DMS153 treated with DMSO at 0.1 percent for 48 hours (cell line): ENCODE measurements at regions not wholly inside any gene's neighbourhood (a gene's known extent, or its start where the extent isn't known, plus 50 kb on each side); places are given as distances from the start of the nearest gene placed in this dataset.
A peak's percentile ranks its signal among the peaks of the same experiment; 100 is the strongest.
"Not testable (repeated sequence)": the region's sequence is repeated elsewhere in the genome, so short reads cannot be mapped to it uniquely, and the experiment has no call there.

Experiments used
- DNase-seq: peaks from one replicate; lab custom pipeline; 2025; ENCODE audit not compliant: unreplicated experiment; lab: John Stamatoyannopoulos, UW

DNA sequence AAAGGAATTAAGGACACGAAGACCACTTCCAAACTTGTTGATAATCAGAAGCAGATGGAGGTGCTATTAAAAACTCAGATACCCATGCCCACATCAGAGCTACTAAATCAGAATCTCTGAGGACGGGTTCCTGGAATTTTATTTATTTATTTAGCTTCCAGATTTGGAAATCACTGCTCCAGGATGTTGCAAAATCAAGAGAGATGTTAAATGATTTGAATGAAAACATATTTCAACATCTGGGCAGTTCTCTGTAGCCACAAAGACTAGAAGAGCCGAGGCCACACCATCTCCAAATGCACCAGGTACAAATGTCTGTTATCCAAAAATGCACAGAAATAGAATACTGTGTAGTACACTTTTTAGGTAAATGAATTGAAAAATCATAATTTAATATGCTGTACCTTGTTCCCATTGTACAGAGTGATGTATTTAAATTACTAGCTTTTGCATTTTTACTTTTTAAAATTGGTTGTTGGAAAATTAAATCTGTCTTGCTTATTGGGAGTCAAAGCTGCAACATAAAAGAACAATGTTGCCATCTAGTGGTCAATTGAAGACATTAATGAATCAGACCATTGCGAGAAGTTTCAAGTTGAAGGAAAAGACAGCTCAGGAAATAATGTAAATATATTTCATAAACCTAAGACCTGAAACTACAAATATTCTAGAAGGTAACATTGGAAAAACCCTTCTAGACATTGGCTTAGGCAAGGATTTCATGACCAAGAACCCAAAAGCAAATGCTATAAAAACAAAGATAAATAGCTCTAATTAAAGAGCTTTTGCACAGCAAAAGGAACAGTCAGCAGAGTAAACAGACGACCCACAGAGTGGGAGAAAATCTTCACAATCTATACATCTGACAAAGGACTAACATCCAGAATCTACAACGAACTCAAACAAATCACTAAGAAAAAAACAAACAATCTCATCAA, 151.3 kb upstream of the TTC29 start:
- peak; percentile 21 for DNase-seq

DNA sequence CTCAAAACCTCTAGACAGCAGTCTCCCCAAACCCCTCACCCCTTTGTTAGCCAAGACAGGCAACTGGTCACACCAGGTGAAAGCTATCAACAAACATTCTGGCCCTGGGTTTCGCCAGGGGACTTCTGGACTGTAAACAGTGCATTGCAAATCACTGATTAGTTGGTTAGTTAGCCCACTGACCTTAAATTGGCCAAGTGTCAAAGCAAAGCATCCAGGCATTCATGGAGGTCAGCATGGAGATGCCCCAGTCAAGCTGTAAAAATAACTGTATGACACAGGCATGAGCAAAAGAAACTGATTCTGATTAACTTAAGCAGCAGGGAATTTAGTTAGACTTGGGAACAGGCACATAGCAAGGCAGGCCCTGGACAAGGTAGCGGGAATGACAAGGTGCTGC, 156.0 kb upstream of the TTC29 start:
- no peak for DNase-seq

DNA sequence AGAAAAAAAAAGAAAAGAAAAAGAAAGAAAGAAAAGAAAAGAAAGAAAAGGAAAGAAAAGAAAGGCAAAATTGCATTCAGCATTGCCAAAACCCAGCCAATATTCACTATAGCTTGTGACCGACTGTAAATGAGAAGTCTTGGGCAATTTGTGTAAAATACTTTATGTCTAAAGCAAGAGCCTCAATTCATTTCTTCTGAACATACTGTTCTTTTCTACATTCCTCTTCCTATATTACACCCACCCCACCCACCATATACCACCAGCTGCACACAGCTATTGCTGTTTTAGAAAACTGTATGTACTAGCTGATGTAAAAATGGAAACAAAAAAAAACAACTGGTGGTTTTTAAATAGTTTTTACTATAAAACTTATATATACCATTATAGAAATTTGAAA, 156.9 kb upstream of the TTC29 start:
- DNase-seq = no peak

DNA sequence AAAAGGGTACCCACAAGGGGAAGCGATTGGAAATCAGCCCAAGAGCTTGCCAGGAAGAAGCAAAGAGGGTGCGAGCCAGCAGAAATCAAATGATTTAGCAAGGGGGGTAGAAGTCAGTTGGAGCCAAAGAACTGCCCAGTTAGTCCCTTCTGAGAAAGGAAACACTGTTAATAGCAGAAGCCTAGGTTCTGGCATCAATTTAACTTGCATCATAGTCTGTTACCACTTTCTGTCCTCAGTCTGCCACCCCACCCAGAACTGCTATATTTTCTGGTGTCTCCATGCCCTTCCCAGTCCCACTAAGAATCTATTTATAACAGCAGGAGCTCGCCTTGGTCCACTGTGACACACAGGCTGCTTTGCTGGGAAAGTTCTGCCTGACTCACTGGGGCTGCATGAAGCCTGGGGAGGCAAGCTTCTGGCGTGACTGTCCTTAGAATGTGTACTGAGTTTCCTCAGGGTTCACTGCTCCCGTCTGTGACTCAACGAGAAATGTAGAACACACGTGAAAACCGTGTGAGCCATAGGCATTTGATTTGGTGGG, 157.8 kb upstream of the TTC29 start:
- DNase-seq = no peak

DNA sequence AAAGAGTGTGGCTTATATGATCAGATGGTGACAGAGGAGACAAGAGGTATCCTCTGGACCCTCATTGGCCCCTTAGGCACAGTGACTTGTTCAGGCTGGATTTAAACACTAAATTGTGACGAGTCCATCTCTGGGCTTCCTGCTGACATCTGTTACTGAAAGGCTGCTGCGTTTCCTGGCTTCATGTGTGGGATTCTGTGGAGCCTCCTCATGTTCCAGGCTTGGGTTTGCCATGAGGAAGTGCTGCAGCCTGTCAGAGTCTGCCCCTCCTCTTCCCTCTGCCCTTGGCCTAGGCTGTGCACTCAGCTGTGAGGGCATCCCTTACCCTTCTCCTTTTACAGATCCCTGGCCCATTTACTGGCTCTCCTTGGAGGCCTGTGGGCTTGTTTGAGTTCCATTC, 159.1 kb upstream of the TTC29 start:
- DNase-seq = no peak

DNA sequence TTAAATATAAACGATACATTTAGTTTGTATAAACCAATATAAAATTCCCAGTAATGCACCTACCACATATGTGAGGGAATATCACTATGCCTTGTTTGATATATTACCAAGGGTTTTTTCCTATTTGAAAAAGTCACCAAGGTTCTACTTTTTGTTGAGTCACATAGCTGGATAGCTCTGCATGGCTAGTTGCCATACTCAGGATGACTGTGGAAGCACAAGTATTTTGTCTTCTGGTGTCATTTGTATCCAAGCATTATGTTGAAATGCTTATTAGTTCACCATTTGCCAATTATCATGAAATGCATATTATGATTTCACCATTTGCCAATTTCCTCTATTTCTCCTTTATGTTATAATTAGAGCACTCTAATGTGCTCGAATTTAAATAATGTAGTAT, 162.7 kb upstream of the TTC29 start:
- no peak for DNase-seq

DNA sequence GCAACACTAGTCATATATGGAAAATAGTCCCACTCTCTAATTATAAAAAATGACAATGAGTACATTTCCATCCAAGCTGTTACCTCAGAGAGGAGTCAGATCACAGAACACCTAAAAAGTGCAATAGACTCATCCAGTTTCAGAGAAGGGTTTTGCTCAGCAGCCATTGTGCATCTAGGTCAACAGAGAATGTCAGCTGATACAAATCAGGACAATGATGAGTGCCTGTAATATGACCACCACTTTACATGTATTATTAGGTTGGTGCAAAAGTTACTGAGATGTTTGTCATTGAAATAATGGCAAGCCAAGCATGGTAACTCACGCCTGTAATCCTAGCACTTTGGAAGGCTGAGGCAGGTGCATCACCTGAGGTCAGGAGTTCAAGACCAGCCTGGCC, 164.1 kb upstream of the TTC29 start:
- no peak for DNase-seq

- no peak for DNase-seq
Observed at GRCh38 chr4:147110473-147111367, 165.1 kb upstream of the TTC29 start.

GRCh38 chr4:147112196-147112595, 166.5 kb upstream of the TTC29 start:
- not testable (repeated sequence) for DNase-seq

DNA sequence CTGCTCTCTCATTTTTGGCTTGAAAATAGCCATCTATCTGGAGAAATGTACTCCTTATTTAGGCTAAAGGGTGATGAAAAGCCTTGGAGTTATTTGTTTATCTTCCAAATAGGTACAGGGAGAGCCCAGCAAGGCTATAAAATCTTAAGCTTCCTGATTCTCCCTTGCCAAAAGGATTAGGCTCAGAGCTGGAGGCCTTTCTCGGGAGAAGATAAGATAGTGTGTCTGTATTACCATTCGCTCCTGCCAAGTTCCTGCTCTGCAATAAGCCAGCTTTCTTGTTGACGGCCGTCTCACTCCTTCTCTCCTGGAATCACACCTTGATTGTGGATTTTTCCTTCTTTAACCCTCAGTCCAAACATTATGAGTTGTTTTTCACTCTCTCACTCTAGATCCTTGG, 171.8 kb upstream of the TTC29 start:
- DNase-seq = no peak

DNA sequence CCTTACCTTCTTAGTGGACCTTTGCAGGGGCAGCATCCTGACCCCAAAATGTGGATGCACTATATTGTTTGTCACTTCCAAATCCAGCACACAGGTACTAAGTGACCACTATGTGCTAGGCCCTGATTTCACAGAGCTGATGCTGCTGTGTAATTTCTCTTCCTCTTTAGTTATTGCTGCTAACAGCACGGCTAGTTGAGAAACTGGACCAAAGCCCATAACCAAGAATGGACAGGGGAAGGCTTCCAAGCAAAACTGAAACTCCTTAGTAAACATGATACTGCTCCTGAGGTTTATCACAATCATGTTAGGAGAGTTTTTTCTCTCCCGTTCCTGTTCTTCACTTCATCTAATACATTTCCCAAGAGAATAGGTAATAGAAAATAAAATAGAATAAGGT, 172.9 kb upstream of the TTC29 start:
- DNase-seq = no peak

- no peak for DNase-seq
Observed at GRCh38 chr4:147122685-147123084, 177.0 kb upstream of the TTC29 start.

GRCh38 chr4:147123146-147123545, 177.5 kb upstream of the TTC29 start:
- DNase-seq = no peak

DNA sequence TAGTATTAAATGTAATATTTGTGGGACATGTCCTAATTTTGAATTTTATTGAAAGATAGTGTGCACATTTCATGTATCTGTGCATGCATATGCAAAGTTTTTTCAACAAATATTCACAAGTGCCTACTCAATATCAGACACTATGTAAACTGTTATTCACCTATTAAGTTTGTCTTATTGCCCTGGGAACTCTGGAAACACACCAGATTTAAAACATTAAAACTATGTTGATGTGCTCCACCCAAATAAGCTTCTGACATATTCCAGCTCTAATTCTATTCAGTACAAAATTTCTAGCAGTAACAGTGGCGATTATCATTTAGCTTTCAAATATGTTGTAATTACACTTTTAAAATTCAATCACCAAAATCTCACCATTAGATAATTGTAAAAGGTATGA, 183.1 kb upstream of the TTC29 start:
- no peak for DNase-seq

DNA sequence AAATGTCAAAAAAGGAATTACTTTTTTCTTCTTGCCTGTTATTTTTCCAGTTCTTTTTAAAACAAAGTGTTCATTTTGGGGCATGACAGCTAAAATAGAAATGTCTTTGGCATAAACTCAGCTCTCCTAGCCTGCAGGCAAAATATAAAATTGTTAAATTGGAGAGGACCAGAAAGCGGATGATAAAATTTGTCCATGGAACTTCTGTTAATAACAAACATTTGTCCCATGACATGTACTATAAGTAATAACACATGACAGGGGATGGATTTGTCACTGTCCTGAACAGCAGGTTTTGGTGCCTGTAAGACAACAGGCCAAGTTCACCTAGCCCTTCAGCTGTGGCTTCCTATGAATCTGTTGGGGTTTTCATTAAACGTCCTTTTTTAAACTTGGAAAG, 184.0 kb upstream of the TTC29 start:
- no peak for DNase-seq

- no peak for DNase-seq
Observed at GRCh38 chr4:147134536-147135210, 189.0 kb upstream of the TTC29 start.

DNA sequence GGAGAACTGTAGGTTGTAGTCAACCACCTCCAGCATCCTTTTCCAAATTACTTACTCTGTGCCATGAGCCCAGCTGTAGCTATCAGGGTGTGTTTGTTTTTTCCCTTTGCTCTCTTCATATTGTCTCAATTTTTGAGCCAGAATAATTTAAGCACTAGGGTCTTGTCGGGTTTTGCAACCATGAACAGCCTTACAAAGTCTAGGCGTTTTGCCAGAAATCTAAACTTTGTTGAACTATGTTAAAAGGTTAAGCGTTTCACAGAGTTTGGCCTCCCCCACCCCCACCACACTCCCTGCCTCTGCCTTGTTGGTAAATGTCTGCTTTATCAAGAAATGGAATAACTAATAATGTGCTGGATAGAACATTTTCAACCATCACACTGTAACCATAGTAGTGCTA, 190.6 kb upstream of the TTC29 start:
- DNase-seq = no peak

GRCh38 chr4:147136751-147137150, 191.1 kb upstream of the TTC29 start:
- DNase-seq = no peak

GRCh38 chr4:147137280-147137679, 191.6 kb upstream of the TTC29 start:
- no peak for DNase-seq

- DNase-seq = no peak
Observed at GRCh38 chr4:147138171-147138570, 192.5 kb upstream of the TTC29 start.
